DND-41 (cell line): ENCODE measurements at regions not wholly inside any gene's neighbourhood (a gene's known extent, or its start where the extent isn't known, plus 50 kb on each side); places are given as distances from the start of the nearest gene placed in this dataset.

Source experiments
- CTCF ChIP-seq: IDR thresholded peaks from 2 replicates; pipeline ENCODE4 v1.5.1; 2012; ENCODE audit warnings: borderline replicate concordance, low read length, moderate library complexity, mild to moderate bottlenecking; ENCODE audit not compliant: poor library complexity, severe bottlenecking; ENCODE audit errors: extremely low read depth
- EZH2 ChIP-seq: IDR thresholded peaks from 3 replicates; pipeline ENCODE4 v1.6.1; 2012; ENCODE audit warnings: borderline replicate concordance, low read depth, mild to moderate bottlenecking, moderate library complexity, low read length, inconsistent platforms; ENCODE audit not compliant: severe bottlenecking

- no peak for TF ChIP-seq CTCF
- no peak for TF ChIP-seq EZH2
Observed at GRCh38 chr14:49036984-49037516, 549.1 kb downstream of the RPS29 start.
